Panc1 (cell line): ENCODE measurements at regions not wholly inside any gene's neighbourhood (a gene's known extent, or its start where the extent isn't known, plus 50 kb on each side); places are given as distances from the start of the nearest gene placed in this dataset.

Source experiments
- POLR2AphosphoS5 ChIP-seq: IDR thresholded peaks from 2 replicates; pipeline ENCODE4 v1.6.1; 2012; ENCODE audit warnings: mild to moderate bottlenecking, low read depth, low read length, moderate library complexity
- SIN3A ChIP-seq: IDR thresholded peaks from 2 replicates; pipeline ENCODE4 v1.6.1; 2012; ENCODE audit warnings: low read depth, mild to moderate bottlenecking, low read length, moderate library complexity, borderline replicate concordance; ENCODE audit not compliant: insufficient read depth
- TF ChIP-seq, protein P1 (sequence below): fragments of 450-650 bp; IDR thresholded peaks from 2 replicates; pipeline ENCODE4 v1.5.1; 2017; ENCODE audit warnings: mild to moderate bottlenecking
- TF ChIP-seq, protein P2 (sequence below), 2 experiments: IDR thresholded peaks; 2 replicates each; pipeline ENCODE4 v1.6.1; 2011 to 2012; ENCODE audit warnings: low read depth in 2 of 2, control low read depth in 1 of 2, low read length in 1 of 2, mild to moderate bottlenecking in 1 of 2, moderate library complexity in 1 of 2; ENCODE audit not compliant: insufficient read depth in 1 of 2

DNA sequence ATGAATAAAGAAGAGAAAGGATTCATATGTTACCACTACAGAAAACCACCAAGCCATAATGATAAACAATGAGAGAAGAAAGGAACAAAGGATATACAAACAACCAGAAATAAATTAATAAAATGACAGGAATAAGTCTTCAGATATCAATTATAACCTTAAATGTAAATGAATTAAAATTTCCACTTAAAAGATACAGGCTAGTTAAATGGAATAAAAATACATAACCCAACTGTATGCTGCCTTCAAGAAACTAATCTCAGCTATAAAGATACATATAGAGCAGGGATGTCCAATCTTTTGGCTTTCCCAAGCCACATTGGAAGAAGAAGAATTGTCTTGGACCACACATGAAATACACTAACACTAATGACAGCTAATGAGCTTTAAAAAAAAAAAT, 135.9 kb upstream of the GJE1 start:
- TF ChIP-seq, protein P1, sequence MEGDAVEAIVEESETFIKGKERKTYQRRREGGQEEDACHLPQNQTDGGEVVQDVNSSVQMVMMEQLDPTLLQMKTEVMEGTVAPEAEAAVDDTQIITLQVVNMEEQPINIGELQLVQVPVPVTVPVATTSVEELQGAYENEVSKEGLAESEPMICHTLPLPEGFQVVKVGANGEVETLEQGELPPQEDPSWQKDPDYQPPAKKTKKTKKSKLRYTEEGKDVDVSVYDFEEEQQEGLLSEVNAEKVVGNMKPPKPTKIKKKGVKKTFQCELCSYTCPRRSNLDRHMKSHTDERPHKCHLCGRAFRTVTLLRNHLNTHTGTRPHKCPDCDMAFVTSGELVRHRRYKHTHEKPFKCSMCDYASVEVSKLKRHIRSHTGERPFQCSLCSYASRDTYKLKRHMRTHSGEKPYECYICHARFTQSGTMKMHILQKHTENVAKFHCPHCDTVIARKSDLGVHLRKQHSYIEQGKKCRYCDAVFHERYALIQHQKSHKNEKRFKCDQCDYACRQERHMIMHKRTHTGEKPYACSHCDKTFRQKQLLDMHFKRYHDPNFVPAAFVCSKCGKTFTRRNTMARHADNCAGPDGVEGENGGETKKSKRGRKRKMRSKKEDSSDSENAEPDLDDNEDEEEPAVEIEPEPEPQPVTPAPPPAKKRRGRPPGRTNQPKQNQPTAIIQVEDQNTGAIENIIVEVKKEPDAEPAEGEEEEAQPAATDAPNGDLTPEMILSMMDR = no peak
- TF ChIP-seq POLR2AphosphoS5 (no peak), SIN3A (no peak)
- TF ChIP-seq, protein P2, sequence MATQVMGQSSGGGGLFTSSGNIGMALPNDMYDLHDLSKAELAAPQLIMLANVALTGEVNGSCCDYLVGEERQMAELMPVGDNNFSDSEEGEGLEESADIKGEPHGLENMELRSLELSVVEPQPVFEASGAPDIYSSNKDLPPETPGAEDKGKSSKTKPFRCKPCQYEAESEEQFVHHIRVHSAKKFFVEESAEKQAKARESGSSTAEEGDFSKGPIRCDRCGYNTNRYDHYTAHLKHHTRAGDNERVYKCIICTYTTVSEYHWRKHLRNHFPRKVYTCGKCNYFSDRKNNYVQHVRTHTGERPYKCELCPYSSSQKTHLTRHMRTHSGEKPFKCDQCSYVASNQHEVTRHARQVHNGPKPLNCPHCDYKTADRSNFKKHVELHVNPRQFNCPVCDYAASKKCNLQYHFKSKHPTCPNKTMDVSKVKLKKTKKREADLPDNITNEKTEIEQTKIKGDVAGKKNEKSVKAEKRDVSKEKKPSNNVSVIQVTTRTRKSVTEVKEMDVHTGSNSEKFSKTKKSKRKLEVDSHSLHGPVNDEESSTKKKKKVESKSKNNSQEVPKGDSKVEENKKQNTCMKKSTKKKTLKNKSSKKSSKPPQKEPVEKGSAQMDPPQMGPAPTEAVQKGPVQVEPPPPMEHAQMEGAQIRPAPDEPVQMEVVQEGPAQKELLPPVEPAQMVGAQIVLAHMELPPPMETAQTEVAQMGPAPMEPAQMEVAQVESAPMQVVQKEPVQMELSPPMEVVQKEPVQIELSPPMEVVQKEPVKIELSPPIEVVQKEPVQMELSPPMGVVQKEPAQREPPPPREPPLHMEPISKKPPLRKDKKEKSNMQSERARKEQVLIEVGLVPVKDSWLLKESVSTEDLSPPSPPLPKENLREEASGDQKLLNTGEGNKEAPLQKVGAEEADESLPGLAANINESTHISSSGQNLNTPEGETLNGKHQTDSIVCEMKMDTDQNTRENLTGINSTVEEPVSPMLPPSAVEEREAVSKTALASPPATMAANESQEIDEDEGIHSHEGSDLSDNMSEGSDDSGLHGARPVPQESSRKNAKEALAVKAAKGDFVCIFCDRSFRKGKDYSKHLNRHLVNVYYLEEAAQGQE (IDR thresholded peaks at IDR 0.05; ENCODE audit: insufficient read depth in 1 of 2, low read depth in 2 of 2, low read length in 1 of 2) = no peak
